ENCODE measurements at regions not wholly inside any gene's neighbourhood (a gene's known extent, or its start where the extent isn't known, plus 50 kb on each side); places are given as distances from the start of the nearest gene placed in this dataset.

- H3K27ac ChIP-seq (ENCODE audit: control insufficient read depth, insufficient read depth): no peak overlapping the region
- H3K4me1 ChIP-seq (ENCODE audit: control insufficient read depth, insufficient read depth, low read length): no peaks in the 10 kb centered on the region
- H3K9me3 ChIP-seq (replicated peaks; ENCODE audit: control insufficient read depth, insufficient read depth, low read length): no peaks in the 10 kb centered on the region
- POLR2A ChIA-PET: no interaction called here
- no peaks in the 10 kb centered on the region for H3K27me3 ChIP-seq (replicated peaks in 1 of 2; ENCODE audit: control insufficient read depth in 2 of 2, insufficient read depth in 2 of 2, low read length in 1 of 2)
- RAD21 ChIA-PET (ENCODE audit: unreplicated experiment): no interaction called here
- no TSS peak for BruUV-seq (replicated peaks)
- no peak overlapping the region for H3K9ac ChIP-seq (ENCODE audit: control insufficient read depth, insufficient read depth, low read length)
- DNase-seq (ENCODE audit: low read depth, low spot score) (no peak), FAIRE-seq (no peak), ATAC-seq (no peak)
- TF ChIP-seq CTCF (IDR thresholded peaks at IDR 0.05 in 2 of 3, conservative IDR thresholded peaks at IDR 0.05 in 1 of 3; ENCODE audit: control insufficient read depth in 2 of 3, extremely low read depth in 1 of 3, insufficient read depth in 1 of 3, low read depth in 3 of 3, low read length in 3 of 3): no peak
- TF ChIP-seq RBBP5 (conservative IDR thresholded peaks at IDR 0.05): no peak
- no peak for TF ChIP-seq SKIL (IDR thresholded peaks at IDR 0.05; ENCODE audit: low read depth, poor library complexity, severe bottlenecking)
- no peak for TF ChIP-seq ZNF687 (IDR thresholded peaks at IDR 0.05)
- SMC1A ChIA-PET (ENCODE audit: uncharacterized antibody, unreplicated experiment): no interaction called here
- H4K20me1 ChIP-seq (ENCODE audit: control insufficient read depth, insufficient read depth): no peaks in the 10 kb centered on the region
- H3K4me3 ChIP-seq: no peak overlapping the region
- H3K79me2 ChIP-seq (ENCODE audit: control insufficient read depth, insufficient read depth, low read length): no peaks in the 10 kb centered on the region
- in situ Hi-C loops (cut with MboI) (loop anchor here (10.0 to 25.0 kb wide), 2 partner anchors 788 to 1436 kb away; partner anchors contain the start of gene PTPRT), intact Hi-C loops (cut with micrococcal nuclease; ENCODE audit: unreplicated experiment) (no loop called here)
- no peak overlapping the region for H2AFZ ChIP-seq (ENCODE audit: control insufficient read depth, low read depth, low read length)
- WGBS (ENCODE audit: insufficient coverage, insufficient replicate concordance, low lambda C conversion rate, missing lambda C conversion rate): 21% methylated on average over 7 of the region's 7 CpGs
- CTCF ChIA-PET: interaction anchor here (1.2 kb wide), 1 partner anchor 16 kb away, joined by 6 read pairs; no protein-coding TSS in a partner anchor
- no peak overlapping the region for H3K4me2 ChIP-seq (ENCODE audit: control insufficient read depth, insufficient read depth)
- no peaks in the 10 kb centered on the region for H3K36me3 ChIP-seq (ENCODE audit: control insufficient read depth in 2 of 2, insufficient read depth in 2 of 2, low read length in 1 of 2)
These were observed 130.8 kb upstream of the CHD6 start for GRCh38 chr20:41748756-41749582.
